ENCODE measurements at regions not wholly inside any gene's neighbourhood (a gene's known extent, or its start where the extent isn't known, plus 50 kb on each side); places are given as distances from the start of the nearest gene placed in this dataset.

- DNase-seq: no peak
Observed at GRCh38 chr15:25959100-25959499, 96.0 kb upstream of the ATP10A start.

- DNase-seq: no peak
Observed at GRCh38 chr15:25955628-25956027, 92.5 kb upstream of the ATP10A start.

GRCh38 chr15:25954398-25954797 lies 91.3 kb upstream of the ATP10A start:
- no peak for DNase-seq

DNA sequence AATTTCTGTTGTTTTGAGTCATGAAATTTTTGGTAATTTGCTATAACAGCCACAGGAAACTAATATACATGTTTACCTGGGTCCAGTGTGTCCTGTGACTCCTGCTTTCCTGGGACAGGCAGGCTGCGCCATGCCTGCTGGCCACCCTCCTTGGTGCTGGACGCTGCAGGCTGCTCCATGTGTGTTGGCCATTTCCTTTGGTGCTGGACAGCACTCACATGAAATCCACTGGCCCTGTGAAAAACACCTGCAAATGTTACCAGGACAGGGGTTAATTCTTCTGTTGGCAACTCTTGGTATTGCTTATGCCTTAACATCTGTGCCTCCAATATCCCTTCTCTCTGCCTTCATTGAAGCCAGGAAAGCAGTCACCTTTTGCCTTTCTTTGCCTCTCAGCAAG lies 86.9 kb upstream of the ATP10A start:
- DNase-seq: no peak

DNA sequence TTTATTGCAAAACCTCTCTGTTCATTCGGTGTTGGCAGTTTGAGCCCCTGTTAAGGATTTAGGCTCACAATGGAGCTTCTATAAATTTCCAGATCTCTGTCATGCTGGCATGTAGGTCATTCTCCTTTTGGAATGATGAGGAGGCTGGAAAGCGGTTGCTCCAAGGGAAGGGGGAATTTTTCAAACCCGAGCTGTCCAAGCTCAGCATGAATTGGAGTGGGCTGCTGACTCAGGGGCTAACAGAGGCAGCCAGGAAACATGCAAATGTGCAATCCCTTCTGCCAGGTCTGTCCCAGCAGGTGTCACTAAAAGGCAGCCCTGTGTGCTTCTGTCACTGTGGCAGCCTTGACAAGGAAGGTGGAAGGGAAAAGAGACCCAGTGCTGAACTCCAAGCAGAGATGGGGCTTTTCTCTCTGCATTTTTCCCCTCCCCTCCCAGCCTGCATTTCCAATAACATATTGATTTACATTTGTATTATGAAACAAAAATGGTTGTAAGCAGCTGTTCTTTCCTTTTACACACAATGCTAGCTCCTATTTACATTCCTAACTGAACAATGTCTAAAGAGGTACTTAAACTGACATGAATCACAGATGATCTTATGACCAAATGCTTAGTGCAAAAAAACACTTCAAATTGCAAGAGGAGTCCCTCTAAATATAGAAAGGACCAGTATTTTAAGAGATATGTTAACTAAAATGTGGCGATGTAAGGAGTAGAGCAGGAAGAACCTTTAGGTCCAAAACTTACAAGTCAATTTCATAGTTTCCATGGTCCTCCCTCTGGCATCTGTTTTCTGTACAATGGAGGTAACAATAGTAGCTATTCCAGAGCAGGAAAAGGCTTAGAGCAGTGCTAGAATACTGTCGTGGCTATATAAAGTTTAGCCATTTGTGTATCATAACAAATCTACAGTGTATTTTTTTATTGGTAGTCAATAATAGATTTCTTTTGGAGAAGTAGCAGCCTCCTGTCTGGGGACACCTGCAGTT lies 84.5 kb upstream of the ATP10A start:
- DNase-seq: no peak

- DNase-seq: no peak
Observed at GRCh38 chr15:25946241-25946805, 83.2 kb upstream of the ATP10A start.

- no peak for DNase-seq
Observed at GRCh38 chr15:25944386-25944785, 81.3 kb upstream of the ATP10A start.

- DNase-seq: no peak
Observed at GRCh38 chr15:25943831-25944230, 80.7 kb upstream of the ATP10A start.

DNA sequence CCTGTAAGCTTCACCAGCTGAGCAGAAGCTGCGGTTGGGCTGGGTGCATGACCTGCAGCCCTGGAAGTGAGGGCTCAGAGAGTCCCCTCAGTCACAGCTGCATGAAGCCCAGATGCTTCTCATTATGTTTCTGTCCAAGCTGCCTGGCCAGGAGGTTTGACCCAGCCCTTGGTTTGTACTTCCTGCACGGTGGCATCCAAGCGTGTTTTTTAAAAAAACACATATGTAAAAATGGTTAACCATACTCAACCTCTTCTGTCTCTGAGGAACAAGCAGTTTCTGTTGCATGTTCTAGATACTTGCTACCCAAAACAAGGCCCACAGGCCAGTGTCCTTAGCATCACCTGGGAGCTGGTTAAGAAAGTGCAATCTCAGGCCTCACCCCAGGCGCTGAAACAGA lies 76.0 kb upstream of the ATP10A start:
- no peak for DNase-seq

DNA sequence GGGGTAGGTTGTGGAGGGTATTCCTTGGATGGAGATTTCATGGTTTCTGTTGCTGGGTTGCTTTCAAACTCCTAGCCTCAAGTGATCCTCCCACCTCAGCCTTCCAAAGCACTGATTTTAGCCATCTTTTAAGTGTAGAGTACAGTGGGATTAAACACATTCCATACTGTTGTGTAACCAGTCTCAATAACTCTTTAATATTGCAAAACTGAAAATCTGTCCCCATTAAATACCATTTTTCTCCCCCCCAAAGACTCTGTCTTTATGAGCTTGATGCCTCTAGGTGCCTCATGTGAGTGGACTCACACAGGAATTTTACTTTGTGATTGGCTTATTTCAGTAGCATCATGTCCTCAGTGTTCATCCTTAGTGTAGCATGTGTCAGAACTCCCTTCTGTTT lies 74.7 kb upstream of the ATP10A start:
- no peak for DNase-seq

- no peak for DNase-seq
Observed at GRCh38 chr15:25936004-25936403, 72.9 kb upstream of the ATP10A start.

DNA sequence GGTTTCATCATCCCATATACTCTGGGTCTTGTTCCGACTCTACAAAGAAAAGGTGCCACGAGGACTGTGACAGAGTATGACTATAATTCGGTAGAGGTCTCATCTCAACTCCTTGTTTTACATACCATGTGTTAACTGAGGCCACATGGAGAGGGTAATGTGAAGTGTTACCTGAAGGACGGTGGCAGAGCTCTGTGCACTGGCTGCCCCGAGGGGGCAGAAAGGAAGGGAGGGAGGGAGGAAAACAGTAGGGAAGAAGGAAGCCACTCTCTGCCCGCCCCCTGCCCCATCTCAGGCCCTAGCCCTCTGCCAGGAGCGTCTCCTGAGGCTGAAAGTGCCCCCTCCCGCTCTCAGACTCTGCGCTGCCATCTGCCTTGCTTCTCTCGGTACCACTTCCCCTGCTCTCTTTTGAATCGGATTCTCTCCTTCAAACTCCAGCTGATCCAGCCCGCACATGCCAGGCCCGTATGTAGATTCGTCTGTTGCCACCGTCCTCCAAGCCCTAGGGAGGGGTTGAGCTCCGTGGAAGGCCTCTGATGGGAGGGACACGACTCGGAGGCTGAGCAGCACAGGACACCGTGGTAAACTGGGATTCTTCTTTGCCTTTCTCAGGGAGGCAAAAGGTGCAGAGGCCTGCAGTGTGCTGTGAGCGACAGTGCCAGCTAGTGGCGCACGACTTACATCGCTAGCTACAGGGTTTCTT lies 70.5 kb upstream of the ATP10A start:
- peak; percentile 85 for DNase-seq

DNA sequence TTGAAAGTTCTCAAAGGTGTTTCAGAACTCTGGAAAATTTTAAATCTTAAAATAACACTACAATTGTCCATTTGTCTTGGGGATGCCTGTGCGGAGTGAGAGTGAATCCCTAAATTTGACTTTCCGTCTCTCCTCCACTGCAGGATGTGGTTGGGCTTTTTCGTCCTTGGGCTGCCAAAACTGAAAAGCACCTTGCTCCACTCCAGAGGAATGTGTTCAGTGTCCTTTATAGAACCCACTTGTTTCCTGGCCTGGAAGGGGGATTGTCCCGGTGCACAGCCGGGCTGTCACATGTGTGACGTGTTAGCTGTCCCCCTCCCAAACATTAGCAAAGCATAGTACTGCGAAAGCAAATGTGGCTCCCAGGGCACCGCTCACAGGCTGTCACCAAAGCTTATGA lies 69.6 kb upstream of the ATP10A start:
- DNase-seq: peak; percentile 46

DNA sequence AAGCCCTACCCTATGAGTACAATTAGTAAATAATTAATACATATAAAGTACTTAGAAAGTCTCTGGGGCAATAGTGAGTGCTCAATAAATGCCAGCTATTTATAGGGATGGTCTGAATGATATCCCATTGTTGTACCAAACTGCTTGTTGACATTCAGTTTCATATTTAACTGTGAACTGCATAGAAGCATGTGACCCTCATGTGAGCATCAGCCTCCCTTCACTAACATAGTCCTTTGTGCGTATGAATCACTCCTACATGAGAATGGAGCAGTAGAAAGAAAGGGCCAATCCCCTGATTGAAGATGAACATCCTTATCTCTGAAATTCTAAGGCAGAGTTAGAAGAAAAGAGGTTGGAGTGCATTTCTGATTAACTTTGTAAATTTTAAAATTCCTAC lies 68.7 kb upstream of the ATP10A start:
- DNase-seq: no peak

GRCh38 chr15:25930931-25931330 lies 67.8 kb upstream of the ATP10A start:
- no peak for DNase-seq
